ENCODE measurements at regions not wholly inside any gene's neighbourhood (a gene's known extent, or its start where the extent isn't known, plus 50 kb on each side); places are given as distances from the start of the nearest gene placed in this dataset.
"Not testable (repeated sequence)": the region's sequence is repeated elsewhere in the genome, so short reads cannot be mapped to it uniquely, and the experiment has no call there.

- DNase-seq, result no peak
Measured at GRCh38 chr10:65234261-65234660, 1691.6 kb upstream of the LRRTM3 start.

- no peak for DNase-seq
Measured at GRCh38 chr10:65235266-65235665, 1690.6 kb upstream of the LRRTM3 start.

GRCh38 chr10:65235846-65236245 lies 1690.0 kb upstream of the LRRTM3 start:
- no peak for DNase-seq

- DNase-seq, result no peak
Measured at GRCh38 chr10:65265451-65265954, 1660.3 kb upstream of the LRRTM3 start.

GRCh38 chr10:65269551-65269950 lies 1656.3 kb upstream of the LRRTM3 start:
- not testable (repeated sequence) for DNase-seq

- DNase-seq, result no peak
Measured at GRCh38 chr10:65270969-65271368, 1654.9 kb upstream of the LRRTM3 start.

GRCh38 chr10:65273115-65273514 lies 1652.7 kb upstream of the LRRTM3 start:
- DNase-seq, result no peak

GRCh38 chr10:65275296-65275695 lies 1650.5 kb upstream of the LRRTM3 start:
- DNase-seq, result no peak

- no peak for DNase-seq
Measured at GRCh38 chr10:65284495-65285041, 1641.3 kb upstream of the LRRTM3 start.

GRCh38 chr10:65285726-65286125 lies 1640.1 kb upstream of the LRRTM3 start:
- DNase-seq, result not testable (repeated sequence)

- no peak for DNase-seq
Measured at GRCh38 chr10:65291286-65291685, 1634.5 kb upstream of the LRRTM3 start.

- no peak for DNase-seq
Measured at GRCh38 chr10:65292551-65292950, 1633.3 kb upstream of the LRRTM3 start.

- no peak for DNase-seq
Measured at GRCh38 chr10:65294329-65294728, 1631.5 kb upstream of the LRRTM3 start.

- DNase-seq, result no peak
Measured at GRCh38 chr10:65301181-65301580, 1624.7 kb upstream of the LRRTM3 start.

- DNase-seq, result no peak
Measured at GRCh38 chr10:65306201-65306600, 1619.6 kb upstream of the LRRTM3 start.

GRCh38 chr10:65312876-65313275 lies 1613.0 kb upstream of the LRRTM3 start:
- DNase-seq, result no peak

GRCh38 chr10:65313406-65313805 lies 1612.4 kb upstream of the LRRTM3 start:
- no peak for DNase-seq

- DNase-seq, result no peak
Measured at GRCh38 chr10:65314253-65314652, 1611.6 kb upstream of the LRRTM3 start.

GRCh38 chr10:65319493-65319892 lies 1606.3 kb upstream of the LRRTM3 start:
- DNase-seq, result no peak

GRCh38 chr10:65320236-65321026 lies 1605.4 kb upstream of the LRRTM3 start:
- DNase-seq, result no peak

- no peak for DNase-seq
Measured at GRCh38 chr10:65323802-65324201, 1602.0 kb upstream of the LRRTM3 start.

GRCh38 chr10:65325913-65326312 lies 1599.9 kb upstream of the LRRTM3 start:
- no peak for DNase-seq

- DNase-seq, result no peak
Measured at GRCh38 chr10:65328486-65328885, 1597.3 kb upstream of the LRRTM3 start.

- DNase-seq, result no peak
Measured at GRCh38 chr10:65335311-65335710, 1590.5 kb upstream of the LRRTM3 start.

- DNase-seq, result no peak
Measured at GRCh38 chr10:65340340-65340739, 1585.5 kb upstream of the LRRTM3 start.

Data from NCI-H2081 (cell line).